SK-N-SH (cell line): ENCODE measurements at regions not wholly inside any gene's neighbourhood (a gene's known extent, or its start where the extent isn't known, plus 50 kb on each side); places are given as distances from the start of the nearest gene placed in this dataset.
A peak's percentile ranks its signal among the peaks of the same experiment; 100 is the strongest.

Source experiments
- CTCF ChIA-PET: fragments of 300-600, 350-600 bp; formaldehyde crosslinking; extraction: SDS; loops from one replicate; lab custom pipeline; 2021; lab: Yijun Ruan, JAX
- POLR2A ChIA-PET: fragments of 350-600 bp; sonication (Branson Sonifier 250); formaldehyde crosslinking; extraction: SDS; loops from one replicate; lab custom pipeline; 2020; ENCODE audit warnings: antibody characterized with exemption, inconsistent platforms; lab: Yijun Ruan, JAX
- DNase-seq: peaks from one replicate; pipeline ENCODE4 v3.0.0; 2012
- H2AFZ ChIP-seq: fragments of 200-600 bp; sonication (generic); 2 replicates; pipeline ENCODE4 v1.8.1; 2016; ENCODE audit warnings: antibody characterized with exemption, mild to moderate bottlenecking, low read depth
- H3F3A ChIP-seq: fragments of 200-600 bp; sonication (generic); replicated peaks from 2 replicates; pipeline ENCODE3; 2016; ENCODE audit warnings: antibody characterized with exemption, mild to moderate bottlenecking; ENCODE audit not compliant: insufficient read depth
- H3K27ac ChIP-seq, 2 experiments: fragments of 200-500 bp in 1 of 2; fragments of 200-600 bp in 1 of 2; sonication (Bioruptor generic) in 1 of 2; sonication (generic), shearing (Covaris generic) in 1 of 2; 2 replicates each; pipeline versions ENCODE4 v1.5.1 to v1.6.1; 2014 to 2016; ENCODE audit warnings: low read depth in 2 of 2, inconsistent platforms in 1 of 2, low read length in 1 of 2, mild to moderate bottlenecking in 1 of 2, mixed read lengths in 1 of 2
- H3K27me3 ChIP-seq: fragments of 200-600 bp; sonication (generic), shearing (Covaris generic); 2 replicates; pipeline ENCODE4 v1.6.1; 2016; ENCODE audit warnings: mixed run types; ENCODE audit not compliant: insufficient read depth
- H3K36me3 ChIP-seq, 2 experiments: fragments of 200-500 bp in 1 of 2; fragments of 200-600 bp in 1 of 2; sonication (Bioruptor generic) in 1 of 2; sonication (generic) in 1 of 2; replicated peaks in 1 of 2; 2 replicates each; pipeline versions ENCODE3 to v1.5.1; 2014 to 2016; ENCODE audit warnings: low read length in 1 of 2, mild to moderate bottlenecking in 1 of 2; ENCODE audit not compliant: insufficient read depth in 2 of 2, control insufficient read depth in 1 of 2
- H3K4me1 ChIP-seq, 2 experiments: fragments of 200-500 bp in 1 of 2; fragments of 200-600 bp in 1 of 2; sonication (Bioruptor generic) in 1 of 2; sonication (generic), shearing (Covaris generic) in 1 of 2; 2 replicates each; pipeline versions ENCODE4 v1.5.1 to v1.6.1; 2014 to 2016; ENCODE audit warnings: low read depth in 1 of 2, low read length in 1 of 2, mixed run types in 1 of 2; ENCODE audit not compliant: insufficient read depth in 2 of 2, control insufficient read depth in 1 of 2
- H3K4me2 ChIP-seq: fragments of 200-600 bp; sonication (generic), shearing (Covaris generic); 2 replicates; pipeline ENCODE4 v1.6.1; 2017; ENCODE audit warnings: mixed run types
- H3K4me3 ChIP-seq, 2 experiments: fragments of 200-500 bp in 1 of 2; fragments of 200-600 bp in 1 of 2; sonication (Bioruptor generic) in 1 of 2; sonication (generic), shearing (Covaris generic) in 1 of 2; 2 replicates each; pipeline versions ENCODE4 v1.5.1 to v1.8.1; 2014 to 2016; ENCODE audit warnings: low read depth in 2 of 2, inconsistent platforms in 1 of 2, low read length in 1 of 2, mild to moderate bottlenecking in 1 of 2, mixed read lengths in 1 of 2, moderate library complexity in 1 of 2
- H3K79me2 ChIP-seq: fragments of 200-600 bp; sonication (generic); 2 replicates; pipeline ENCODE4 v1.8.1; 2017; ENCODE audit warnings: mild to moderate bottlenecking; ENCODE audit not compliant: insufficient read depth
- H3K9ac ChIP-seq: fragments of 200-600 bp; sonication (generic); 2 replicates; pipeline ENCODE4 v1.6.1; 2017; ENCODE audit warnings: mixed run types
- H3K9me2 ChIP-seq: fragments of 200-600 bp; sonication (generic); 2 replicates; pipeline ENCODE4 v1.6.1; 2017; ENCODE audit warnings: mixed run types
- H3K9me3 ChIP-seq: fragments of 200-600 bp; sonication (generic); 2 replicates; pipeline ENCODE4 v1.6.1; 2017; ENCODE audit warnings: mixed run types, mild to moderate bottlenecking, moderate library complexity
- H4K20me1 ChIP-seq: fragments of 200-600 bp; sonication (generic); 2 replicates; pipeline ENCODE4 v1.6.1; 2017; ENCODE audit warnings: mild to moderate bottlenecking, mixed run types; ENCODE audit not compliant: insufficient read depth
- EP300 ChIP-seq, 2 experiments: IDR thresholded peaks; 2 replicates each; pipeline versions ENCODE4 v1.4.0 to v1.6.1; 2012; ENCODE audit warnings: borderline replicate concordance in 1 of 2, low read depth in 1 of 2, low read length in 1 of 2
- EZH2phosphoT487 ChIP-seq: fragments of 200-600 bp; sonication (generic); IDR thresholded peaks from 2 replicates; pipeline ENCODE4 v1.6.1; 2017; ENCODE audit warnings: low read depth, mixed run types, mild to moderate bottlenecking, antibody characterized with exemption, moderate library complexity, borderline replicate concordance
- FOXJ3 ChIP-seq: sonication (generic); formaldehyde crosslinking; IDR thresholded peaks from 2 replicates; pipeline ENCODE4 v1.5.1; 2020; ENCODE audit warnings: mild to moderate bottlenecking, missing genetic modification reagents
- FOXM1 ChIP-seq: IDR thresholded peaks from 2 replicates; pipeline ENCODE4 v1.4.0; 2012; ENCODE audit warnings: low read depth, mild to moderate bottlenecking
- GATA2 ChIP-seq: sonication (generic); formaldehyde crosslinking; IDR thresholded peaks from 2 replicates; pipeline ENCODE4 v1.5.0; 2020; ENCODE audit warnings: mild to moderate bottlenecking, missing genetic modification reagents
- JUND ChIP-seq: IDR thresholded peaks from 2 replicates; pipeline ENCODE4 v1.4.0; 2012
- MAX ChIP-seq: IDR thresholded peaks from 2 replicates; pipeline ENCODE4 v1.4.0; 2012; ENCODE audit warnings: low read depth
- MEF2A ChIP-seq: IDR thresholded peaks from 2 replicates; pipeline ENCODE4 v1.4.0; 2012; ENCODE audit warnings: low read depth, borderline replicate concordance
- NFIC ChIP-seq: IDR thresholded peaks from 2 replicates; pipeline ENCODE4 v1.4.0; 2012; ENCODE audit warnings: borderline replicate concordance
- NRF1 ChIP-seq: IDR thresholded peaks from 2 replicates; pipeline ENCODE4 v1.6.1; 2012; ENCODE audit warnings: low read depth, mild to moderate bottlenecking, low read length
- PBX3 ChIP-seq: IDR thresholded peaks from 2 replicates; pipeline ENCODE4; 2012
- RAD21 ChIP-seq: IDR thresholded peaks from 2 replicates; pipeline ENCODE4 v1.6.1; 2012; ENCODE audit warnings: mild to moderate bottlenecking, low read length
- RFX5 ChIP-seq: IDR thresholded peaks from 2 replicates; pipeline ENCODE4 v1.6.1; 2012; ENCODE audit warnings: mild to moderate bottlenecking, improper control_type of control experiment, low read length
- RXRA ChIP-seq: IDR thresholded peaks from 2 replicates; pipeline ENCODE4 v1.4.0; 2012; ENCODE audit warnings: low read depth, mild to moderate bottlenecking, borderline replicate concordance
- SIN3A ChIP-seq: IDR thresholded peaks from 2 replicates; pipeline ENCODE4 v1.6.1; 2012; ENCODE audit warnings: low read depth, mild to moderate bottlenecking, low read length, moderate library complexity, borderline replicate concordance
- TAF1 ChIP-seq: IDR thresholded peaks from 2 replicates; pipeline ENCODE4 v1.6.1; 2012; ENCODE audit warnings: low read depth, mild to moderate bottlenecking, low read length, moderate library complexity, borderline replicate concordance
- TCF12 ChIP-seq: IDR thresholded peaks from 2 replicates; pipeline ENCODE4 v1.4.0; 2012
- TEAD4 ChIP-seq: IDR thresholded peaks from 2 replicates; pipeline ENCODE4 v1.4.0; 2012; ENCODE audit warnings: mild to moderate bottlenecking, borderline replicate concordance; ENCODE audit not compliant: insufficient read depth
- USF1 ChIP-seq: IDR thresholded peaks from 2 replicates; pipeline ENCODE4 v1.4.0; 2012; ENCODE audit warnings: low read depth, borderline replicate concordance
- YY1 ChIP-seq: IDR thresholded peaks from 2 replicates; pipeline ENCODE4 v1.4.0; 2012; ENCODE audit warnings: low read depth, mild to moderate bottlenecking
- ZBTB33 ChIP-seq: IDR thresholded peaks from 2 replicates; pipeline ENCODE4 v1.4.0; 2012; ENCODE audit warnings: low read depth, borderline replicate concordance
- WGBS: methylation state at CpG from one replicate; pipeline ENCODE4 v1.1.6; 2017; ENCODE audit warnings: low lambda C conversion rate; 5-methylcytosine and 5-hydroxymethylcytosine counted together
- TF ChIP-seq, protein P1 (sequence below): fragments of 150-350 bp; IDR thresholded peaks from 2 replicates; pipeline ENCODE4 v1.6.1; 2017; ENCODE audit warnings: antibody characterized with exemption, low read length, low read depth, borderline replicate concordance

DNA sequence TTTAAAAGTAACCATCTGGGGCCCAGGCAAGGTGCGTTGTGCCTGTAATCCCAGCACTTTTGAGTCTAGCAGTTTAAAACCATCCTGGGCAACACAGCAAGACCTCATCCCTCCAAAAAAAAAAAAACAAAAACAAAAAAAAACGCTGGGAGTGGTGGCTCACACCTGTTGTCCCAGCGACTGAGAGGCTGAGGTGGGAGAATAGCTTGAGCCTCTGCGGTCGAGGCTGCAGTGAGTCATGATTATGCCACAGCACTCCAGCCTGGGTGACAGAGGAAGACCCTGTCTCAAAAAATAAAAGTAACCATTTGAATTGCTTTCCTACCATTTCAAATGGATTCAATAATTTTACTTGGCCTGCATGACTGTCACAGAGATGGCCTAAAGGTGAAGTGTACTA lies 186.5 kb upstream of the ATP2B1 start:
- no peak overlapping the region for H3K9ac ChIP-seq
- ChIA-PET POLR2A (no interaction called here), CTCF (no interaction called here)
- no peak for DNase-seq
- peaks cover 0 to 8% of the 10 kb centered on the region in 2 experiments; a peak in 1 of 4 replicates for H3K4me1 ChIP-seq
- H3K9me3 ChIP-seq, result no peaks in the 10 kb centered on the region
- H3K79me2 ChIP-seq, result no peaks in the 10 kb centered on the region
- no peak for TF ChIP-seq JUND
- TF ChIP-seq MAX, result no peak
- TF ChIP-seq NRF1, result no peak
- TF ChIP-seq RXRA, result no peak
- no peak for TF ChIP-seq EP300 (IDR thresholded peaks at IDR 0.05; ENCODE audit: borderline replicate concordance in 1 of 2, low read depth in 1 of 2, low read length in 1 of 2)
- 0 out of 2 replicates have a peak overlapping the region, but pooled peaks have one; percentile 37 for H2AFZ ChIP-seq
- WGBS, result 92% methylated on average over 5 of the region's 5 CpGs
- H3K27ac ChIP-seq, result no peak overlapping the region; a peak in 1 of 4 replicates
- no peaks in the 10 kb centered on the region for H3K9me2 ChIP-seq
- H3K36me3 ChIP-seq, result no peaks in the 10 kb centered on the region
- peaks cover 14% of the 10 kb centered on the region for H3F3A ChIP-seq
- no peak overlapping the region for H3K4me2 ChIP-seq
- no peaks in the 10 kb centered on the region for H4K20me1 ChIP-seq
- no peaks in the 10 kb centered on the region for H3K27me3 ChIP-seq
- H3K4me3 ChIP-seq, result no peak overlapping the region

GRCh38 chr12:89893972-89894706 lies 185.5 kb upstream of the ATP2B1 start:
- peak overlapping the region; percentile 37; the same call in 1 of the 2 replicates for H2AFZ ChIP-seq
- no peak overlapping the region for H3K4me3 ChIP-seq
- WGBS, result 83% methylated on average over 1 of the region's 1 CpG
- peaks cover 0 to 8% of the 10 kb centered on the region in 2 experiments; a peak in 1 of 4 replicates for H3K4me1 ChIP-seq
- H3K79me2 ChIP-seq, result no peaks in the 10 kb centered on the region
- no peak for DNase-seq
- H3K27me3 ChIP-seq, result no peaks in the 10 kb centered on the region
- H3K4me2 ChIP-seq, result no peak overlapping the region
- H3K9me2 ChIP-seq, result no peaks in the 10 kb centered on the region
- no peaks in the 10 kb centered on the region for H4K20me1 ChIP-seq
- ChIA-PET CTCF (no interaction called here), POLR2A (no interaction called here)
- H3K27ac ChIP-seq, result peak overlapping the region; percentile 44 to 55; a peak in 3 of 4 replicates
- no peaks in the 10 kb centered on the region for H3K36me3 ChIP-seq
- H3F3A ChIP-seq, result peaks cover 14% of the 10 kb centered on the region
- no peaks in the 10 kb centered on the region for H3K9me3 ChIP-seq
- no peak overlapping the region for H3K9ac ChIP-seq
- no peak for TF ChIP-seq FOXM1
- TF ChIP-seq, protein P1, sequence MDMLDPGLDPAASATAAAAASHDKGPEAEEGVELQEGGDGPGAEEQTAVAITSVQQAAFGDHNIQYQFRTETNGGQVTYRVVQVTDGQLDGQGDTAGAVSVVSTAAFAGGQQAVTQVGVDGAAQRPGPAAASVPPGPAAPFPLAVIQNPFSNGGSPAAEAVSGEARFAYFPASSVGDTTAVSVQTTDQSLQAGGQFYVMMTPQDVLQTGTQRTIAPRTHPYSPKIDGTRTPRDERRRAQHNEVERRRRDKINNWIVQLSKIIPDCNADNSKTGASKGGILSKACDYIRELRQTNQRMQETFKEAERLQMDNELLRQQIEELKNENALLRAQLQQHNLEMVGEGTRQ, result no peak
- peak; percentile 49; the same call in 1 of the 2 replicates for TF ChIP-seq MEF2A
- TF ChIP-seq PBX3, result peak; percentile 90
- 0 out of 2 replicates have a peak, but pooled peaks have one; percentile 11 for TF ChIP-seq MAX
- no peak for TF ChIP-seq SIN3A
- TF ChIP-seq TCF12, result peak; percentile 96
- TF ChIP-seq USF1, result no peak
- no peak for TF ChIP-seq YY1
- no peak for TF ChIP-seq RFX5
- no peak for TF ChIP-seq ZBTB33
- no peak for TF ChIP-seq FOXJ3
- no peak for TF ChIP-seq RAD21
- TF ChIP-seq GATA2 (CRISPR knock-in tag), result no peak
- peak; percentile 55; the same call in 1 of the 2 replicates for TF ChIP-seq NFIC
- no peak for TF ChIP-seq TAF1
- no peak for TF ChIP-seq EZH2phosphoT487
- no peak for TF ChIP-seq NRF1
- TF ChIP-seq RXRA, result peak; percentile 69; the same call in 1 of the 2 replicates
- TF ChIP-seq JUND, result peak; percentile 68
- TF ChIP-seq TEAD4, result peak; percentile 63; the same call in 1 of the 2 replicates
